SK-N-MC (cell line): ENCODE measurements at regions not wholly inside any gene's neighbourhood (a gene's known extent, or its start where the extent isn't known, plus 50 kb on each side); places are given as distances from the start of the nearest gene placed in this dataset.
"Not testable (repeated sequence)": the region's sequence is repeated elsewhere in the genome, so short reads cannot be mapped to it uniquely, and the experiment has no call there.

Experiments
- DNase-seq: peaks from one replicate; pipeline ENCODE4 v3.0.0-alpha.2; 2011; ENCODE audit warnings: low read depth, low spot score
- H3K27ac ChIP-seq: fragments of 200-600 bp; sonication (generic); 2 replicates; pipeline ENCODE4 v1.5.1; 2016; ENCODE audit warnings: mixed run types
- H3K36me3 ChIP-seq: fragments of 200-600 bp; sonication (generic); 2 replicates; pipeline ENCODE4 v1.6.1; 2017; ENCODE audit warnings: antibody characterized with exemption, low read length, mixed read lengths; ENCODE audit not compliant: insufficient read depth
- H3K4me3 ChIP-seq: fragments of 200-600 bp; sonication (generic); 2 replicates; pipeline ENCODE4 v1.5.1; 2016
- H3K9ac ChIP-seq: fragments of 200-600 bp; sonication (generic); 2 replicates; pipeline ENCODE4 v1.8.0; 2017; ENCODE audit warnings: mixed run types, mixed read lengths; ENCODE audit not compliant: insufficient read length
- H3K9me3 ChIP-seq: fragments of 200-600 bp; sonication (generic); 2 replicates; pipeline ENCODE4 v1.6.1; 2017; ENCODE audit warnings: low read depth, mild to moderate bottlenecking, antibody characterized with exemption, low read length, moderate library complexity, mixed read lengths
- EZH2 ChIP-seq: fragments of 200-600 bp; sonication (generic); IDR thresholded peaks from one replicate; pipeline ENCODE4 v1.6.1; 2017; ENCODE audit warnings: antibody characterized with exemption
- FOXP2 ChIP-seq: optimal IDR thresholded peaks from 2 replicates; pipeline ENCODE3; 2011; ENCODE audit warnings: mild to moderate bottlenecking, moderate library complexity; ENCODE audit not compliant: insufficient read depth; ENCODE audit errors: extremely low read length, control extremely low read depth
- POLR2AphosphoS5 ChIP-seq: IDR thresholded peaks from 2 replicates; pipeline ENCODE4 v1.6.1; 2012; ENCODE audit warnings: mild to moderate bottlenecking, low read depth, low read length, borderline replicate concordance

DNA sequence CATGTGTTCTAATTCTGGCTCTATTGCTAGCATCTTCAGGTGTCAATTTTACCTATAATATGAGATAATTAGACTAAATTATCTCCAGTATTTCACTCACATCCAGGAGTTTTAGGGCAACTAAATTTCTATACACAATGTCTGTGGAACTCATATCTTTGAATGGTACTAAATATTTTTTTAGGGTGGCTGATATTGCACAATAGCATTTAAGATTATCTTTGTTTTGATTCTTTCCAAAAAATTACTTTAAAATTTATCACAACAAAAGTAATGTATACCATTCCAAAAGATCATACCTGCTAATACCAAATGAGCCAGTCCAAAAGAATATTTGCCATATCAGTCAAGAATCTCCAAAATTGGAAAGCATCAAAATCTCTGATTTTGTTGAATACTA is 285.5 kb downstream of the SEMA3D start:
- no peak overlapping the region for H3K4me3 ChIP-seq
- H3K9me3 ChIP-seq: no peaks in the 10 kb centered on the region
- TF ChIP-seq FOXP2 (no peak), EZH2 (no peak), POLR2AphosphoS5 (no peak)
- H3K27ac ChIP-seq: no peak overlapping the region
- no peaks in the 10 kb centered on the region for H3K36me3 ChIP-seq
- no peak for DNase-seq
- H3K9ac ChIP-seq: no peak overlapping the region

DNA sequence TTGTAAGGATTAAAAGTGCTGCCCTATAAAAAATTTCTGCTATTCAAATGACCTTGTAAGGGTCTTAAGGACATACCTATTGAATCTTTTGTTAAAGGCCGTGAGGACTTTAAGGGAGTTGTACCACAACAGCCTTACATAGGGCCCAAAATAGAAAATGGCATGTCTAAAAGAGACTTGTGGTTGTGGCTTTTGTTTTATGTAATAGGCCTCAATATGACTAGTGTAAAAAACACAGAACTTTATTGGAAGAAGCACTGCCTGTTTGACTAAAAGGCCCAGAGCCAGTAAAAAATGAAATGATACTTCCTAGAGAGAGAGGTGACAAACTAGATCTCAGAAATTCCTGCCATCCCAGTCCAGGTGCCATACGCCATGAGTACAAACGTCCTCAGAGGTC is 286.6 kb downstream of the SEMA3D start:
- no peak overlapping the region for H3K4me3 ChIP-seq
- H3K9ac ChIP-seq: no peak overlapping the region
- TF ChIP-seq EZH2 (no peak), FOXP2 (no peak), POLR2AphosphoS5 (no peak)
- no peak overlapping the region for H3K27ac ChIP-seq
- no peak for DNase-seq
- no peaks in the 10 kb centered on the region for H3K36me3 ChIP-seq
- no peaks in the 10 kb centered on the region for H3K9me3 ChIP-seq

DNA sequence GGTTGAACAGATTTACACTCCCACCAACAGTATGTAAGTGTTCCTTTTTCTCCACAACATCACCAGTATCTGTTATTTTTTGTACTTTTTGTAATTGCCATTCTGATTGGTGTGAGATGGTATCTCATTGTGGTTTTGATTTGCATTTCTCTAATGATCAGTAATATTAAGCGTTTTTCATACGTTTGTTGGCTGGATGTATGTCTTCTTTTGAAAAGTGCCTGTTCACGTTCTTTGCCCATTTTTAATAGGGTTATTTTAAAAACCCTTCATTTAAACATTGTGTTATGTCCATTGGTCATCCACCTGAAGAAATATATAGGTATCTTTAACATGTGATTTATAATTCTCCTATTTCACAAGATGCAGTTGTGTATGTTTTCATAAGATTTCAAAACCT is 291.3 kb downstream of the SEMA3D start:
- H3K4me3 ChIP-seq: no peak overlapping the region
- no peak for TF ChIP-seq FOXP2
- TF ChIP-seq POLR2AphosphoS5: no peak
- TF ChIP-seq EZH2: no peak
- no peak for DNase-seq
- H3K9me3 ChIP-seq: no peaks in the 10 kb centered on the region
- H3K9ac ChIP-seq: no peak overlapping the region
- H3K27ac ChIP-seq: no peak overlapping the region
- H3K36me3 ChIP-seq: no peaks in the 10 kb centered on the region

DNA sequence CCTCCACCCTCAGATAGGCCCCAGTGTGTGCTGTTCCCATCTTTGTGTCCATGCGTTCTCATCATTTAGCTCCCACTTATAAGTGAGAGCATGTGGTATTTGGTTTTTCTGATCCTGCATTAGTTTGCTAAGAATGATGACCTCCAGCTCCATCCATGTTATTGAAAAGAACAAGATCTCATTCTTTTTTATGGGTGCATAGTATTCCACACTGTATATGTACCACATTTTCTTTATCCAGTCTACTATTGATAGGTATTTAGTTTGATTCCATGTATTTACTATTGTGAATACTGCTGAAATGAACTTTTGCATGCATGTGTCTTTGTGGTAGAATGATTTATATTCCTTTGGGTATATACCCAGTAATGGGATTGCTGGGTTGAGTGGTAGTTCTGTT is 303.3 kb downstream of the SEMA3D start:
- not testable (repeated sequence) for H3K4me3 ChIP-seq, H3K36me3 ChIP-seq

DNA sequence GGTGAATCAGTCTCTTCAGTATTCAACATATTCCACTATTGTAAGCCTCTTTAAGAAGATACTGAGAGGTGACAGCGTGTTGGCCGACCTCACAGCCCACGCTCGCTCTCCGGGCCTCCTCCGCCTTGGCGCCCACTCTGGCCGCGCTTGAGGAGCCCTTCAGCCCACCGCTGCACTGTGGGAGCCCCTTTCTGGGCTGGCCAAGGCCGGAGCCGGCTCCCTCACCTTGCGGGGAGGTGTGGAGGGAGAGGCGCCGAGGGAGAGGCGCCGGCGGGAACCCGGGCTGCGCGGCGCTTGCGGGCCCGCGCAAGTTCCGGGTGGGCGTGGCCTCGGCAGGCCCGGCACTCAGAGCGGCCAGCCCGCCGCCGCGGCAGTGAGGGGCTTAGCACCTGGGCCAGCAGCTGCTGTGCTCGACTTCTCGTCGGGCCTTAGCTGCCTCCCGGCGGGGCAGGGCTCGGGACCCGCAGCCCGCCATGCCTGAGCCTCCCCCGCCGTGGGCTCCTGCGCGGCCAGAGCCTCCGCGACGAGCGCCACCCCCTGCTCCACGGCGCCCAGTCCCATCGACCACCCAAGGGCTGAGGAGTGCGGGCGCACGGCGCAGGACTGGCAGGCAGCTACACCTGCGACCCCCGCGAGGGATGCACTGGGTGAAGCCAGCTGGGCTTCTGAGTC is 306.4 kb downstream of the SEMA3D start:
- not testable (repeated sequence) for H3K9me3 ChIP-seq, H3K4me3 ChIP-seq, H3K9ac ChIP-seq, H3K36me3 ChIP-seq, H3K27ac ChIP-seq, DNase-seq

More for the DNA sequence above, 303.3 kb downstream of the SEMA3D start:
- H3K9ac ChIP-seq, H3K9me3 ChIP-seq, H3K27ac ChIP-seq, DNase-seq: not testable (repeated sequence)

DNA sequence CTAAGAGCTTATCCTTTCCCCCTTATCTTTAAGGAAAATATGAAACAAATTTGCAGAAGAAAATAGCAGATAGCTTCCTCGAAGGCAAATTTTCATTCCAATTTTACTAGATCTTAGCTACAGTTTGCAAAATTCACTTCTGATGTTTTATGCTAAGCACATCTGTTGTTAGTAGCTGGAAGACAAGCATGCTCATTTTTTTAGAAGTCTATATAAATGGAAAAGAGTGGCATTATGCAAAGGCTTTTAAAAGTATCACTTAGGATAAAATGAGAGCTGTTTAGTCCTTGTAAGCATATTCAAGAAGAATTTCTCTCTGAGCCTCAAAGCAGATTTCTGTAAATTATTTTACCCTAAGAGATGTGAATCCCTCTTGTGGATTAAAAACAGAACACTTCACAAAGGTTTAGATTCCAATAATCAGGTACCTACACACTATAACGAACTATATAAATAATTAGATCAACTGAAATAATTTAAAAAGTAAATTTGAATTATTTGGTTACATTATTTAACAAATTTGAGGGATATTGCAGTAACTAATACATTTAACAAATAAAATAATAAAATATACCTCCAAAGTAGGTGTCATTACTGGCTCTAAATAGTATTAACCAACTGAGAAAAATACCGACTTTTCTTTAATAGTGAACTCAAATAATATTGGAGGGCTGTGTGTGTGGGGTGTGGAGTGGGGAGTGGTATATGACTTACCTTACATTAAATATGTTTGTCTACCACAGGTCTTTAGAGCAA is 307.1 kb downstream of the SEMA3D start:
- no peak for TF ChIP-seq POLR2AphosphoS5
- TF ChIP-seq FOXP2: no peak
- H3K9ac ChIP-seq: no peak overlapping the region
- no peak overlapping the region for H3K27ac ChIP-seq
- H3K4me3 ChIP-seq: no peak overlapping the region
- H3K36me3 ChIP-seq: no peaks in the 10 kb centered on the region
- no peak for DNase-seq
- H3K9me3 ChIP-seq: no peaks in the 10 kb centered on the region

DNA sequence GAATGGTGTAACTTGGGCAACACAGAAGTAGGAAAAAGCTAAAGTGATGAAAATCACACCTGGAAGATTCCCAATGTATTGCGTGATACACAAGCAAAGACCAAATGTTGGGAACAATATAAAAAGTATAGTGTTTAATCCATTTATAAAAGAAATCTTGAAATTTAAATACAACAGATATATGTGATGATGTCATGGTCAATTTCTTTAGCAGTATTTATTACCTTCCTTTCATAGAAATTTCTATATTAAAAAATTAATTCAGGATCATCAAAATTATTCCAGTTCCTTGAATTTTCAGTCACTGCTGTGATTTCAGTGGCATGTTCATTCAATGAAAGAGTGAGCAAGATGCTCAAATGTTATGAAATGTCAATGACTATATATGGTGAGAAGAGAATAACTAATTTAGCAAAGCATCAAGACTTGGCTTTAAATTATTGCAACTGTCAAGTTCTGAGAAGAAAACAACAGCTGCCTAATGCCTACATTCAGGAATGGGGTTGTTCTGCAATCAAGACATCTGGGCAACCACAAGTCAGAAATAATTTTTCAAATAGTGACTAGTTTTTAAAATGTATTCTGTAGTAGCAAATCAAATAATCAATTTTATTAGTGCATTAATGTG is 308.8 kb downstream of the SEMA3D start:
- Histone ChIP-seq H3K9me3 (no peaks in the 10 kb centered on the region), H3K27ac (no peak overlapping the region), H3K9ac (no peak overlapping the region), H3K36me3 (no peaks in the 10 kb centered on the region), H3K4me3 (no peak overlapping the region)
- TF ChIP-seq EZH2 (no peak), FOXP2 (no peak)
- no peak for DNase-seq

DNA sequence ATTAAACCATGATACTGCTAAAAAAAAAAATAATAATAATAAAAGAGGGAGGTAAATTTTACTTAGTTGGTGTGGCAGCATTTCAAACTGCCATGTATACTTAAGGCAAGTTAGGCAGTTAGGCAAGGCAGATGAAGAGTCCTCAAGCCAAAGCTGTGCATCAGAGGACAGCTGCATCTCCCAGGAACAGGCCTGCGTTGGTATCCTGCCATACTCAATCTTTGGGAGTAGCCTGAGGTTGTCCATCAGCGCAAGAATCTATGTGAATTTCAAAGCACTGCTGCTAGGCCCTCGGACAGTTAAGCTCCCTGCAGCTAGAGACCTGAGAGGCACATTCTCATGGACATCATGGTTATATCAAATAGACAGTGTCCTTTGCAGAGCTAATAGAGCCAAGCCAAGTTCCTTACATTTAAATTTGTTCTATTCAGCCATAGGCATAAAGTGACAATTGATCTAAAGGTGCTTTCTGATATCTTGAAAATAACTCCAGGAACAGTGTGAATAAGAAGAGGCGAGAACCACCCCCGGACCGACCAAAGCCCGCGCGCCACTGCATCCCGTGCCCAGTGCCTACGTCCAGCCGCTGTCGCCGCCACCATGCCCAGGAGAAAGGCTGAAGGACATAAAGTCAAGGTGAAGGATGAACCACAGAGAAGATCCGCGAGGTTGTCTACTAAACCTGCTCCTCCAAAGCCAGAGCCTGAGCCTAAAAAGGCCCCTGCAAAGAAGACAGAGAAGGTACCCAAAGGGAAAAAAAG is 310.6 kb downstream of the SEMA3D start:
- no peak overlapping the region for H3K27ac ChIP-seq
- no peak overlapping the region for H3K4me3 ChIP-seq
- no peaks in the 10 kb centered on the region for H3K36me3 ChIP-seq
- H3K9ac ChIP-seq: no peak overlapping the region
- no peak for DNase-seq
- TF ChIP-seq EZH2 (no peak), FOXP2 (no peak), POLR2AphosphoS5 (no peak)
- H3K9me3 ChIP-seq: no peaks in the 10 kb centered on the region
